Epithelial cell of esophagus (primary cell): ENCODE measurements at regions not wholly inside any gene's neighbourhood (a gene's known extent, or its start where the extent isn't known, plus 50 kb on each side); places are given as distances from the start of the nearest gene placed in this dataset.

Experiments
- DNase-seq: peaks from one replicate; pipeline ENCODE4 v3.0.0; 2010; ENCODE audit warnings: low read depth
- H3K4me3 ChIP-seq: 2 replicates; pipeline ENCODE4 v1.5.1; 2011; ENCODE audit warnings: mild to moderate bottlenecking, low read length, control low read depth
- TF ChIP-seq, protein P1 (sequence below): IDR thresholded peaks from 2 replicates; pipeline ENCODE4 v1.5.1; 2011; ENCODE audit warnings: low read depth, mild to moderate bottlenecking, low read length, control low read depth, inconsistent platforms; ENCODE audit not compliant: insufficient read depth; ENCODE audit errors: missing control alignments

DNA sequence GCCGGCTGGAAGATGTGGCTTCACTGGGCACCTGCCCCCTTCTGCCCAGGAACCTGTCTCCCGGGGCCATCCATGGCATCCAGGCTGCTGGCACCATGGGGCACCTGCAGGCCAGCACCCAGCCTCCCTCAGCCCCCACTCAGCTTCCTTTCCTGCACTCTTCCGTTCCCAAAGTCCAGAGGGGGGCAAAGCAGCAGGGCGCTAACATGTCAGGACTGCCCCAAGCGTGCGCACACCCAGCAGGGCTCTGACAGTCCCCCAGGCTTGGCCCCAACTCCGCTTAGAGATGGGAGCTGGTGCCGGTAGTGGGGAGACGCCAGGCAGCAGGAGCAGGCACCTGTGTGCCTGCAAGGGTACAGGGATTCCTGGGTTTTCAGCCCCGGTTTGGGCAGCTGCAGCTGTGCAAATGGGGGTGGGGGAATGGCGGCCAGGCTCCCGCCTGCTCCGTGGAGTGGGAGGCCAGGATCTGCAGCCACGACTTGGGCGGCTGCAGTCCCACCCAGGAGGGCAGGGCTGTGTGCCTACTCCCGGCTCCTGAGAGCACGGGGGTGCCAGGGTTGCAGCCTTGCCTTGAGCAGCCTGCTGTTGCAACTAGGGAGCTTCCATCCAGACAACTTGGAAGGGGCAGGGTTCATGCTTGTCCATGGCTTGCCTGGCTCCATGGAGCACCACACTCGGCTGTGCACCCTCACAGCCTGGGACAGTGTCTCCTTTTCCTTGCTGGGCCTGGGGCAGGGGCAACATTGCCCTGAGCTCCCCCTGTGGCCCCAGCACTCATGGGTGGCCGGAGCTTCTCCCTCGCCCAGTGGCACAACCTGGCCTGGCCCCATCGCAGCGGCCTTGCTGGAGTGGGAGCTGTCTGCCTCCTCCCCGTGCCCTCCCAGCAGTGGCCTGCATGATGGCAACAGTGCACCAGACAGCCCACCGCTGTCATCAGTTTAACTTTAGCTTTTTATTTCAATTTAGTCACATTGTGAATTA lies 561.1 kb downstream of the MTRR start:
- H3K4me3 ChIP-seq: no peak overlapping the region
- DNase-seq: no peak
- TF ChIP-seq, protein P1, sequence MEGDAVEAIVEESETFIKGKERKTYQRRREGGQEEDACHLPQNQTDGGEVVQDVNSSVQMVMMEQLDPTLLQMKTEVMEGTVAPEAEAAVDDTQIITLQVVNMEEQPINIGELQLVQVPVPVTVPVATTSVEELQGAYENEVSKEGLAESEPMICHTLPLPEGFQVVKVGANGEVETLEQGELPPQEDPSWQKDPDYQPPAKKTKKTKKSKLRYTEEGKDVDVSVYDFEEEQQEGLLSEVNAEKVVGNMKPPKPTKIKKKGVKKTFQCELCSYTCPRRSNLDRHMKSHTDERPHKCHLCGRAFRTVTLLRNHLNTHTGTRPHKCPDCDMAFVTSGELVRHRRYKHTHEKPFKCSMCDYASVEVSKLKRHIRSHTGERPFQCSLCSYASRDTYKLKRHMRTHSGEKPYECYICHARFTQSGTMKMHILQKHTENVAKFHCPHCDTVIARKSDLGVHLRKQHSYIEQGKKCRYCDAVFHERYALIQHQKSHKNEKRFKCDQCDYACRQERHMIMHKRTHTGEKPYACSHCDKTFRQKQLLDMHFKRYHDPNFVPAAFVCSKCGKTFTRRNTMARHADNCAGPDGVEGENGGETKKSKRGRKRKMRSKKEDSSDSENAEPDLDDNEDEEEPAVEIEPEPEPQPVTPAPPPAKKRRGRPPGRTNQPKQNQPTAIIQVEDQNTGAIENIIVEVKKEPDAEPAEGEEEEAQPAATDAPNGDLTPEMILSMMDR: no peak

DNA sequence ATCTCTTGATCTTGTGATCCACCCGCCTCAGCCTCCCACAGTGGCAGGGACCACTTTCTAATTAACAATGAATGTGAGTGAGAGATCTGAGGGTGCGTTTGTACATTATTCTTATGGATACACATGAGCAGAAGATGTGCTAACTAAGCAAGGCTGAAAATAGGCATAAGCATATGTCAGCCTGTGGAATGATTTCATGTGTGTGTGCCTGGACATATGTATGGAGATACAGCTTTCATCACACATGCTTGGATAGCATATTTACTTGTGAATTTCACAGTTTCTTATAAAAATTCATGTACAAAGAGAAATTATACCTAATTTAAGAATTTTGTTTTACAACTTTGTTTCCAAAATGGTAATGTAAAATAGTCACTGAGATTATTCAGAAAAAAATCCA lies 565.6 kb downstream of the MTRR start:
- TF ChIP-seq, protein P1: no peak
- no peak overlapping the region for H3K4me3 ChIP-seq
- DNase-seq: no peak

DNA sequence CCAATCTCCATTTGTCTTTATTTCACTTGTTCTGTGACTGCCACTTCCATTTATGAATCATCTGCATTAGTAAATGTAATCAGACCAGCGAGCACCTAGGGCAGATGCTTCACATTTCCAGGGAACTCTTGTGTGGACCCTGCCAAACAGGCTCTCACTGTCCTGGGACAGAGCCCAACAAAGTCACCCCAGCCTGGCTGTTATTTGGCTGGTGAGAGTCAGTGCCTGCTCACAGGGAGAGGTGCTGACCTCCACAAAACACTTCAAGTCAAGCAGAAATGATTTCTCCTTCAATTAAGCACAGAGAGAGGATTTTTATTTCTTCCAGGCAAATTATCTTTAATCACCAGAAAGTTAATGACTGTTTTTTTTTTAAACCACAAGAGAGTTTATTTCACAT lies 568.0 kb downstream of the MTRR start:
- TF ChIP-seq, protein P1: no peak
- H3K4me3 ChIP-seq: no peak overlapping the region
- DNase-seq: no peak

DNA sequence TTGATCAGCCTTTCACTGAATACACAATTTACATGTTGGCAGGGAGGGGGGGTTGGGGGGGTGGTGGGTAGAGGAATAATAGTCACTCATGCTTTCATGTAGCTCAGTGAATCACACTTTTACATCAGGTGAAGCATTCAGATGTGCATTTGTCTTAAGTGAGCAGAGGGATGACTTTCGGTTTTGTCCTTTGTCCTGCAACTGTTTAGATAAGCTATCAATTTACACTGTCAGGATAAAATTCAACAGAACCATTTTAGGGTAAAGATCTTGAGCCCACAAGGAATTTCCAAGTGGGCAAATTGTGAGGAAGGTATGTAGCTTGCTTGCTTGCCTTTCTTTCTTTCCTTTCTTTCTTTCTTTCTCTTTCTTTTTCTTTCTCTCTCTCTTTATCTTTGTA lies 576.2 kb downstream of the MTRR start:
- DNase-seq: no peak
- TF ChIP-seq, protein P1: no peak
- no peak overlapping the region for H3K4me3 ChIP-seq

DNA sequence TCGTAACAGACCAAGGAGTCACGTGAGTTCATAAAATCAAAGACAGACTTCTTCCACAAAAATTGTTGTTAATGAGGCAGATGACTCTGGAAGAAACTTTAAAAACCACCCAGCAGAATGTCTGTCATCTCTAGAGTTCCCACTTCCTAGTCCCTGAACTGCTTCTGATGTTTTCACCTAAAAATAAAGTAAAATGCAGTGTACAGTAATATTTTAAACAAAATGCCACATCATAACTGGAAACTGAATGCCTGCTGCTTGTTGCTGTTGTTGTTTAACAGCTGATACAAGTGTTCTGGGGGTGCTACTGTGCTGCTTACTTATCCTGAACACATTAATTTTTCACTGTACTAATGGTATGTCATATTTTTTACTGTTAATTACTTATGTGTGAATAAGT lies 577.2 kb downstream of the MTRR start:
- TF ChIP-seq, protein P1: no peak
- no peak for DNase-seq
- no peak overlapping the region for H3K4me3 ChIP-seq

DNA sequence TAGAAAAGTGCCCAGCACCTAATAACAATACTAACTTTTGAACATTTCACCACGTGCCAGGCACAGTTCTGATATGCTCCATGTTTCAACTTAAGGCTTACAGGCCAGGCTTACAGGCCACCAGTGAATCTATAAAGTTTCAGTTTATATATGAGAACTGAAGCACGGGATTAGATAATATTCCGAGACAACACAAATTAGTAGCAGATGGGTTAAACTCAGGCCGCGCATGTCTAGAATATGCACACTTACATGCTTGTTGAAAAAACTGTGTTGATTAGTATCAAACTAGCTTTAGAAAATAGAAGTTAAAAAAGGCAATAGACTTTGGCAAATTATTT lies 587.9 kb downstream of the MTRR start:
- TF ChIP-seq, protein P1: no peak
- no peak overlapping the region for H3K4me3 ChIP-seq
- DNase-seq: no peak
